GM23338 (cell line): ENCODE measurements at regions not wholly inside any gene's neighbourhood (a gene's known extent, or its start where the extent isn't known, plus 50 kb on each side); places are given as distances from the start of the nearest gene placed in this dataset.
A peak's percentile ranks its signal among the peaks of the same experiment; 100 is the strongest.

Experiments
- ATAC-seq: fragments of 200-7000 bp; cut with Tn5 transposase; 3 replicates; pipeline ENCODE4 v1.9.1; 2020
- DNase-seq: peaks from one replicate; pipeline ENCODE4 v3.0.0-alpha.2; 2015; ENCODE audit warnings: low spot score
- H2AFZ ChIP-seq: fragments of 200-600 bp; sonication (generic); 2 replicates; pipeline ENCODE4 v1.8.0; 2016; ENCODE audit warnings: antibody characterized with exemption, mild to moderate bottlenecking, moderate library complexity
- H3F3A ChIP-seq: fragments of 200-600 bp; sonication (generic); replicated peaks from 2 replicates; pipeline ENCODE4 v1.8.0; 2017; ENCODE audit warnings: antibody characterized with exemption, mixed run types, low read depth
- H3K27ac ChIP-seq: fragments of 200-600 bp; sonication (generic); 2 replicates; pipeline ENCODE4 v1.6.1; 2016; ENCODE audit warnings: low read depth
- H3K27me3 ChIP-seq: fragments of 200-600 bp; sonication (generic); 2 replicates; pipeline ENCODE4 v1.8.0; 2016; ENCODE audit warnings: mild to moderate bottlenecking, mixed run types, moderate library complexity; ENCODE audit not compliant: insufficient read depth
- H3K36me3 ChIP-seq: fragments of 200-600 bp; sonication (generic); 2 replicates; pipeline ENCODE4 v1.8.0; 2016; ENCODE audit warnings: mild to moderate bottlenecking; ENCODE audit not compliant: insufficient read depth
- H3K4me1 ChIP-seq: fragments of 200-600 bp; sonication (generic); 2 replicates; pipeline ENCODE4 v1.8.0; 2016; ENCODE audit warnings: mild to moderate bottlenecking, moderate library complexity; ENCODE audit not compliant: insufficient read depth
- H3K4me2 ChIP-seq: fragments of 200-600 bp; sonication (generic); 2 replicates; pipeline ENCODE4 v1.7.1; 2017; ENCODE audit warnings: mixed run types
- H3K4me3 ChIP-seq: fragments of 200-600 bp; sonication (generic); 2 replicates; pipeline ENCODE4 v1.6.1; 2016; ENCODE audit warnings: mixed run types
- H3K79me2 ChIP-seq: fragments of 200-600 bp; sonication (generic); replicated peaks from 2 replicates; pipeline ENCODE4 v1.8.0; 2017; ENCODE audit warnings: mild to moderate bottlenecking; ENCODE audit not compliant: insufficient read depth
- H3K9me2 ChIP-seq: fragments of 200-600 bp; sonication (generic); 2 replicates; pipeline ENCODE4 v1.8.0; 2017; ENCODE audit not compliant: insufficient read depth
- H4K20me1 ChIP-seq: fragments of 200-600 bp; sonication (generic); replicated peaks from 2 replicates; pipeline ENCODE4 v1.8.0; 2017; ENCODE audit warnings: mild to moderate bottlenecking; ENCODE audit not compliant: insufficient read depth
- H3K27ac Mint-ChIP-seq: 2 replicates; pipeline ENCODE4 v1.8.0; 2020; ENCODE audit warnings: inconsistent platforms, mild to moderate bottlenecking, moderate library complexity, mixed read lengths
- H3K27me3 Mint-ChIP-seq: 3 replicates; pipeline ENCODE4 v1.8.0; 2022; ENCODE audit warnings: low read depth, mild to moderate bottlenecking, moderate library complexity, mixed read lengths, inconsistent platforms; ENCODE audit not compliant: insufficient read depth, poor library complexity
- H3K36me3 Mint-ChIP-seq: 3 replicates; pipeline ENCODE4 v1.8.0; 2021; ENCODE audit warnings: low read depth, mild to moderate bottlenecking, inconsistent platforms, moderate library complexity, mixed read lengths
- H3K4me1 Mint-ChIP-seq: 3 replicates; pipeline ENCODE4 v1.8.0; 2020; ENCODE audit warnings: mild to moderate bottlenecking, inconsistent platforms, mixed read lengths
- H3K4me3 Mint-ChIP-seq: 3 replicates; pipeline ENCODE4 v1.8.0; 2021; ENCODE audit warnings: moderate library complexity, mild to moderate bottlenecking, inconsistent platforms, mixed read lengths
- H3K9me3 Mint-ChIP-seq: 3 replicates; pipeline ENCODE4 v1.8.0; 2020; ENCODE audit warnings: moderate library complexity, mild to moderate bottlenecking, inconsistent platforms, mixed read lengths
- CTCF ChIP-seq, 2 experiments: fragments of 200-600 bp in 1 of 2; sonication (generic) in 1 of 2; conservative IDR thresholded peaks; 2 replicates each; pipeline versions ENCODE4 v1.5.1 to v1.6.1; 2016 to 2017; ENCODE audit warnings: antibody characterized with exemption in 2 of 2, low read depth in 2 of 2, mild to moderate bottlenecking in 2 of 2, moderate library complexity in 1 of 2
- ETS1 ChIP-seq: IDR thresholded peaks from 2 replicates; pipeline ENCODE4 v1.6.1; 2016; ENCODE audit warnings: antibody characterized with exemption
- JUNB ChIP-seq: IDR thresholded peaks from one replicate; pipeline ENCODE4 v1.6.1; 2016; ENCODE audit warnings: antibody characterized with exemption; ENCODE audit not compliant: unreplicated experiment
- REST ChIP-seq: IDR thresholded peaks from one replicate; pipeline ENCODE4 v1.6.1; 2018; ENCODE audit warnings: antibody characterized with exemption; ENCODE audit not compliant: unreplicated experiment
- ZNF331 ChIP-seq: fragments of 250-450 bp; sonication (Bioruptor Pico); IDR thresholded peaks from 2 replicates; pipeline ENCODE4 v1.5.0; 2020; ENCODE audit warnings: low read depth, mild to moderate bottlenecking, moderate library complexity

- peaks cover 6% of the 10 kb centered on the region; the same call in 1 of the 2 replicates for H3K9me2 ChIP-seq
- no peaks in the 10 kb centered on the region for H4K20me1 ChIP-seq
- DNase-seq (peak; percentile 61), ATAC-seq (peak; percentile 89)
- no peak overlapping the region for H3K4me3 Mint-ChIP-seq
- no peak overlapping the region for H3K4me3 ChIP-seq
- H3K4me1 ChIP-seq, result peaks cover 16% of the 10 kb centered on the region
- H3K9me3 Mint-ChIP-seq, result no peaks in the 10 kb centered on the region
- peaks cover 1% of the 10 kb centered on the region for H3K27me3 Mint-ChIP-seq
- no peak overlapping the region for H3K27ac ChIP-seq
- no peaks in the 10 kb centered on the region for H3K36me3 ChIP-seq
- H3K27me3 ChIP-seq, result no peaks in the 10 kb centered on the region
- H3K4me1 Mint-ChIP-seq, result peaks cover 10% of the 10 kb centered on the region
- TF ChIP-seq REST, result no peak
- TF ChIP-seq ETS1, result no peak
- TF ChIP-seq CTCF (conservative IDR thresholded peaks at IDR 0.05; ENCODE audit: low read depth in 2 of 2), result peak in 1 of 2 experiments; percentile 65; a peak in 3 of 4 replicates
- no peak overlapping the region for H3K27ac Mint-ChIP-seq
- no peak overlapping the region for H3K4me2 ChIP-seq
- no peaks in the 10 kb centered on the region for H3F3A ChIP-seq
- no peaks in the 10 kb centered on the region for H3K79me2 ChIP-seq
- no peak overlapping the region for H2AFZ ChIP-seq
- H3K36me3 Mint-ChIP-seq, result no peaks in the 10 kb centered on the region
These were observed 151.6 kb upstream of the TAPT1 start for GRCh38 chr4:16377887-16378286.

- Histone ChIP-seq H3K4me2 (no peak overlapping the region), H3K4me3 (no peak overlapping the region), H2AFZ (no peak overlapping the region), H3K27me3 (no peaks in the 10 kb centered on the region), H3K4me1 (no peaks in the 10 kb centered on the region), H3K9me2 (no peaks in the 10 kb centered on the region), H4K20me1 (no peaks in the 10 kb centered on the region), H3K79me2 (no peaks in the 10 kb centered on the region), H3F3A (no peaks in the 10 kb centered on the region), H3K27ac (no peak overlapping the region), H3K36me3 (no peaks in the 10 kb centered on the region)
- ATAC-seq, result no peak
- TF ChIP-seq ZNF331 (CRISPR knock-in tag), result no peak
- TF ChIP-seq REST, result no peak
- no peak for TF ChIP-seq JUNB
- no peak overlapping the region for H3K27ac Mint-ChIP-seq
- peaks cover 2% of the 10 kb centered on the region for H3K27me3 Mint-ChIP-seq
- no peak for DNase-seq
- H3K36me3 Mint-ChIP-seq, result no peaks in the 10 kb centered on the region
- H3K9me3 Mint-ChIP-seq, result peaks cover 13% of the 10 kb centered on the region; the same call in 2 of the 3 replicates
- peaks cover 3% of the 10 kb centered on the region; the same call in 1 of the 3 replicates for H3K4me1 Mint-ChIP-seq
- H3K4me3 Mint-ChIP-seq, result no peak overlapping the region
These were observed 138.8 kb upstream of the TAPT1 start for GRCh38 chr4:16365036-16365569.
